GM19043 (cell line): ENCODE measurements at regions not wholly inside any gene's neighbourhood (a gene's known extent, or its start where the extent isn't known, plus 50 kb on each side); places are given as distances from the start of the nearest gene placed in this dataset.
"Not testable (repeated sequence)": the region's sequence is repeated elsewhere in the genome, so short reads cannot be mapped to it uniquely, and the experiment has no call there.

Experiments
- ATAC-seq: cut with Tn5 transposase; IDR thresholded peaks from one replicate; pipeline ENCODE4 v1.9.1; 2021; ENCODE audit warnings: low read depth; ENCODE audit not compliant: unreplicated experiment

GRCh38 chr6:140344142-140344913 is 969.9 kb upstream of the CITED2 start:
- no peak for ATAC-seq

DNA sequence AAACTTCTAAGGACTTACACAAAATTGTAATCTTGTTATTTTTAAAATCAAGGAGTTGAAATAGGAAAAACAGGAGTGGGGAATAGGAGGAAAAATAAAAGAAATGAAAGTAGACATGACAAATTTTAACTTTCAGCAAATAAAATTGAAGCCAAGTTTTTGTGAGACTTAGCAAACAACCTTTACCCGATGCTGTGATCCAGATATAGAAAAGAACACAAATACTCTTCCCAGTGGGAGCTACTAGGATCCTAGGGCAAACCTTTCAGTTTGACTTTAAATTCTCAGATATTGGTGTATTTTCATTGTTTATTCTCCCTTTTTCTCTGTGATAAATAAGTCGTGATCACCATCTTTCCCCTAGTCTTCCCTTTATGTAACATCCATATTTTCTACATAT is 968.7 kb upstream of the CITED2 start:
- ATAC-seq, result no peak

- no peak for ATAC-seq
These were observed 966.8 kb upstream of the CITED2 start for GRCh38 chr6:140341272-140341671.

- ATAC-seq, result no peak
These were observed 966.3 kb upstream of the CITED2 start for GRCh38 chr6:140340795-140341194.

DNA sequence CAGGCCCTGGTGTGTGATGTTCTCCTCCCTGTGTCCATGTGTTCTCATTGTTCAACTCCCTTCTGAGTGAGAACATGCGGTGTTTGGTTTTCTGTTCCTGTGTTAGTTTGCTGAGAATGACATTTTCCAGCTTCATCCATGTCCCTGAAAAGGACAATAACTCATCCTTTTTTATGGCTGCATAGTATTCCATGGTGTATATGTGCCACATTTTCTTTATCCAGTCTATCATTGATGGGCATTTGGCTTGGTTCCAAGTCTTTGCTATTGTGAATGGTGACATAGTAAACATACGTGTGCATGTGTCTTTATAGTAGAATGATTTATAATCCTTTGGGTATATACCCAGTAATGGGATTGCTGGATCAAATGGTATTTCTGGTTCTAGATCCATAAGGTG is 964.6 kb upstream of the CITED2 start:
- not testable (repeated sequence) for ATAC-seq

- no peak for ATAC-seq
These were observed 947.4 kb upstream of the CITED2 start for GRCh38 chr6:140321891-140322290.

GRCh38 chr6:140320081-140321080 is 945.9 kb upstream of the CITED2 start:
- no peak for ATAC-seq

DNA sequence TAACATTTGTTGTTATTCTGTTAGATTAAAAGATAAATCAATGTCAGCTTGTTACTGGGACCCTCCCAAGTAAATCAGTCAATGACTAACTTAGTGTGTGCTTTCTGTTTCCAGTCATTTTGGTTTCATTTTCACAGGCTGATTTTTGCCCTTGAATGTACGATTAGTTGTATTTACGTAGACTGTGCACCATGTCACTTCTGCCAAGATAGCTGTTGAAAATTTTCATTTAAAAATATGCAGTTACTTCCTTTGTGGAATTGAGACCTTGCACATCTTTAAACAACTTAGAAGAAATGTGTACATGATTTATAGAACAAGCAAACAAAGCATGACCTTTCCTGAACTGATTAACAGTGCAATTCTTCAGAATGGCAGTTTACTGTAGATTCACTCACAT is 944.8 kb upstream of the CITED2 start:
- peak; percentile 94 for ATAC-seq

DNA sequence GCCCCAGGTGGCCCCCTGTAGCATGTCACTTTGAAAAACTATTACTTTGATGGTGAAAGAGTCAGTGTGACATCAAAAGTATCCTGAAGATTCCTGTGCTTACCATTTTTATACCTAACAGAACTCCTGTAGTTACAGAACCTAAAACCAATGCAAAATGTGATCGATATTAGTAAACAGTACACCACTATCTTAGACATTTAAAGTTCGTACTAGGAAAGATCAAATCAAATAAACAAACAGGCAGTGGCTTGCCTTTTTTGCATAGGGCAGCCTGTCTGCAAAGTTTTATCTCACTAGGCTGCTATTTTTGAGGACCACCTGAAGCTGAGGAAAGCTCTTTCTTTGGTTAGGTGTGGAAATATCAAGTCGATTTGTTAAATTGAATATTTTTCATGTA is 944.0 kb upstream of the CITED2 start:
- no peak for ATAC-seq

GRCh38 chr6:140317950-140318349 is 943.5 kb upstream of the CITED2 start:
- no peak for ATAC-seq

GRCh38 chr6:140316966-140317365 is 942.5 kb upstream of the CITED2 start:
- no peak for ATAC-seq

DNA sequence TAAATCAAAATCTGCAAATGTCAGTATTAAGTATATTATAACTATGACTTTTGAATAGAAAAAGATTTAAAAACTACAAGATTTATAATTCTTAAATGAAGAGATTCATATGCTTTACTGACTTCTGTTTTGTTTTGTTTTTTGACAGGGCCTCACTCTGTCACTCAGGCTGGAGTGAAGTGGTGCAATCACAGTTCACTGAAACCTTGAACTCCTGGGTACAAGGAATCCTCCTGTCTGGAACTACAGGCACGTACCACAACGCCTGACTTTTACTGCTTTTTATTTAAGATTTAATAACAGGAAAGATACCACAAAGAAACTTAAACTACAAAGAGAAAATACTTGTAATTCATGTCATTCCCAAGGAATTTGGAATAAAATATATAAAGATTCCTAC is 940.2 kb upstream of the CITED2 start:
- ATAC-seq, result no peak

- no peak for ATAC-seq
These were observed 936.7 kb upstream of the CITED2 start for GRCh38 chr6:140311146-140311545.

GRCh38 chr6:140303218-140303949 is 928.9 kb upstream of the CITED2 start:
- ATAC-seq, result no peak

- ATAC-seq, result no peak
These were observed 925.9 kb upstream of the CITED2 start for GRCh38 chr6:140300331-140300730.

DNA sequence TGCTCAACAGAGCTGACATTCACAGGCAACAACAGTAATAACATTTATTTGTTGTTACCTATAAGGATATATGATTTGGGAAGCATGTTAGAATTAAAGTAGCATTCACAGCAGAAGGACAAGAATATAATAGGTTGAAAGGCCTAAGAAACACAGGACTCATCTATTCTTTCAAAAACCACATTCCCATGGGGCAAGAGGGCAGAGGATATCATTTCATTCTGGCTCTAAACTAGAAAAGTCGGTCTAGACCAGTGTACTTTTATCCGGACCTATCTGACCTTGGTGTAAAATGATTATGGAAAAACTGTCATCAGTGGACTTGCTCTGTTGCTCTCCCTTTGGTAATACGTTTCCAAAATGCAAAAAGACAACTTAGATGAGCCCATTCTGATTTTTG is 914.7 kb upstream of the CITED2 start:
- ATAC-seq, result no peak

DNA sequence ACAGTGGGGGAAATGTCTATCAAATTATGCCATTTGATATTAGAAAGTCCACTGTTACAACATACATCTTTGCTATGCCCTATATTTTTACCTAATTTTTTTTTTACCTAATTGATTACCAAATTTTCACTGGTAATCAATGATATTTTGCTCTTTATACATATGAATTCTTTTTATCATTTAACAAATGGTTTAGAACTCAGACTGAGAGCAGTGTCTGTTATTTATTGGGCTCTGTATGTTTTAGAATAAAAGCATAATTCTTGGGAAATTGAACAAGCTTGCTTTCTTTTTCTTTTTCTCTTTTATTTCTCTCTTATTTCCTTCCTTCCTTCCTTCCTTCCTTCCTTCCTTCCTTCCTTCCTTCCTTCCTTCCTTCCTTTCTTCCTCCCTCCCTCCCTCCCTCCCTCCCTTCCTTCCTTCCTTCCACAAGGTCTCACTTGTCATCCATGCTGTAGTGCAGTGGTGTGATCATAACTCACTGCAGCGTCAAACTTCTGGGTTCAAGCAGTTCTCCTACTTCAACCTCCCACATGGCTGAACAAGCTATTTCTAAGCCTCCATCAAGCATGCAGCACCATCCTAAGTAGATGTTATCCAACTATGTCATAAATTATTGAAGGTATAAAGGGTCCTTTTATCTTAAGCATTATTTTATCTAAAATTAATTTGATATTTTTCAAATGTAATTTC is 911.7 kb upstream of the CITED2 start:
- no peak for ATAC-seq

DNA sequence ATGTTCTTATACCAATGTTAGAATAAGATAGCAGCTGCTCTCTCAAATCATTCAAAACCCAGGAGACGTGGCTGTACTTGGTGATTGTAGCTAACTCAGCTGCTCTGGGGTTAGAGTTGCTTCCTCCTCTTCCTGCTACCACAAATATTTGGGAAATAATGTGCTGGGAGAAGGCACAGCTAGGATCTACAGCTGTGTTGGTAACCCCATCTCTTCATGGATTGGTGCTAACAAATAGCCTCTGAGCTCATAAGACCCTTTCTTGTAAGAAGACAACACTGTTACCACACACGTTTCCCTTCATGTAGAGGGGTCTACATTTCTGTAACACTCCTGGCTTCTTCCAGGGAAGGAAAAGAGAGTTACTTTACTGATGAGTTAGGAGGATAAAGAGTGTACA is 911.0 kb upstream of the CITED2 start:
- no peak for ATAC-seq

- ATAC-seq, result no peak
These were observed 910.4 kb upstream of the CITED2 start for GRCh38 chr6:140284871-140285270.

- no peak for ATAC-seq
These were observed 908.7 kb upstream of the CITED2 start for GRCh38 chr6:140283197-140283596.
